ENCODE measurements at regions not wholly inside any gene's neighbourhood (a gene's known extent, or its start where the extent isn't known, plus 50 kb on each side); places are given as distances from the start of the nearest gene placed in this dataset.

- TF ChIP-seq PPARA (CRISPR knock-in tag; IDR thresholded peaks at IDR 0.05; ENCODE audit: borderline replicate concordance) (no peak), CREB5 (CRISPR knock-in tag; IDR thresholded peaks at IDR 0.05; ENCODE audit: low read depth) (no peak), ZFP30 (CRISPR knock-in tag; IDR thresholded peaks at IDR 0.05) (no peak), TSHZ2 (CRISPR knock-in tag; IDR thresholded peaks at IDR 0.05) (no peak)
Measured at GRCh38 chr3:5861151-5861550, 673.6 kb downstream of the EDEM1 start.
